ENCODE measurements at regions not wholly inside any gene's neighbourhood (a gene's known extent, or its start where the extent isn't known, plus 50 kb on each side); places are given as distances from the start of the nearest gene placed in this dataset.

- no peaks in the 10 kb centered on the region; a peak in 1 of 7 replicates for H3K36me3 Mint-ChIP-seq (ENCODE audit: insufficient read depth in 1 of 3, low read depth in 3 of 3)
- Histone ChIP-seq H3K79me2 (ENCODE audit: insufficient read depth, low read length) (no peaks in the 10 kb centered on the region), H2BK5ac (ENCODE audit: insufficient read length, low read length) (no peak overlapping the region), H3T11ph (ENCODE audit: low read length) (no peak overlapping the region), H3K56ac (ENCODE audit: insufficient read length, low read depth, low read length) (no peak overlapping the region), H3K4me2 (ENCODE audit: insufficient read depth, insufficient read length, low read length) (no peak overlapping the region), H4K5ac (ENCODE audit: insufficient read length, low read depth, low read length) (no peak overlapping the region), H3K79me1 (ENCODE audit: insufficient read depth, low read depth, low read length, poor library complexity, severe bottlenecking) (no peaks in the 10 kb centered on the region), H2AFZ (ENCODE audit: low read length) (no peak overlapping the region), H4K20me1 (ENCODE audit: control insufficient read depth, insufficient read depth, insufficient read length) (no peaks in the 10 kb centered on the region), H2BK20ac (ENCODE audit: low read depth, low read length, poor library complexity, severe bottlenecking) (no peak overlapping the region), H3K14ac (ENCODE audit: insufficient read depth, low read length) (no peak overlapping the region), H2AK5ac (ENCODE audit: insufficient read length, low read length) (no peak overlapping the region), H3K9me3 (ENCODE audit: control insufficient read depth, low read depth, low read length) (no peaks in the 10 kb centered on the region), H4K91ac (ENCODE audit: insufficient read length, low read depth, low read length) (no peak overlapping the region), H2BK15ac (ENCODE audit: low read depth, low read length) (no peak overlapping the region), H2BK12ac (ENCODE audit: insufficient read length, low read depth, low read length) (no peak overlapping the region), H3K4me1 (ENCODE audit: insufficient read depth, low read length) (no peaks in the 10 kb centered on the region; the same call in 1 of the 2 replicates), H3K18ac (ENCODE audit: insufficient read length, low read depth, low read length) (no peak overlapping the region), H3K9ac (ENCODE audit: extremely low read depth, insufficient read length, low read length) (no peak overlapping the region), H4K8ac (replicated peaks; ENCODE audit: insufficient read length, low read depth, low read length) (no peak overlapping the region), H3K4ac (ENCODE audit: low read depth, low read length) (no peak overlapping the region), H3K27ac (ENCODE audit: insufficient read length, low read depth, low read length) (no peak overlapping the region), H3K23ac (ENCODE audit: insufficient read length, low read depth, low read length) (no peak overlapping the region), H2BK120ac (ENCODE audit: low read depth, low read length, poor library complexity, severe bottlenecking) (no peak overlapping the region), H3K23me2 (ENCODE audit: insufficient read length, low read depth, low read length, poor library complexity, severe bottlenecking) (no peaks in the 10 kb centered on the region), H3K27me3 (ENCODE audit: insufficient read depth, low read length) (no peaks in the 10 kb centered on the region)
- peaks cover 8 to 11% of the 10 kb centered on the region in 2 experiments for H3K4me1 Mint-ChIP-seq
- H3K27ac Mint-ChIP-seq, result peak overlapping the region in 1 of 3 experiments; percentile 7; a peak in 2 of 7 replicates
- no peak for DNase-seq
- H3K4me3 Mint-ChIP-seq, result no peak overlapping the region
- no peaks in the 10 kb centered on the region for H3K27me3 Mint-ChIP-seq (ENCODE audit: low read depth)
- WGBS (ENCODE audit: extremely low coverage, insufficient read length, low lambda C conversion rate), result no CpG with 5 or more reads among the region's 7 CpGs
- no peaks in the 10 kb centered on the region for H3K9me3 Mint-ChIP-seq
- no peak for TF ChIP-seq CTCF (conservative IDR thresholded peaks at IDR 0.05)
Observed at GRCh38 chr9:16119261-16120230, 566.7 kb downstream of the CCDC171 start.
